Transverse colon (tissue), 3 donors: ENCODE measurements at regions not wholly inside any gene's neighbourhood (a gene's known extent, or its start where the extent isn't known, plus 50 kb on each side); places are given as distances from the start of the nearest gene placed in this dataset.

Experiments used
- CTCF ChIP-seq, 5 experiments: fragments of 200-600 bp in 3 of 5; fragments of 450-650 bp in 2 of 5; sonication (generic) in 3 of 5; IDR thresholded peaks; 1 replicate in 2 of 5; 2 replicates in 3 of 5; pipeline ENCODE4 v1.5.1; 2016 to 2017; ENCODE audit warnings: antibody characterized with exemption in 5 of 5, inconsistent platforms in 3 of 5, mild to moderate bottlenecking in 2 of 5, moderate library complexity in 1 of 5
- POLR2A ChIP-seq: fragments of 450-650 bp; IDR thresholded peaks from one replicate; pipeline ENCODE4 v1.6.1; 2016; ENCODE audit warnings: antibody characterized with exemption, mild to moderate bottlenecking, moderate library complexity

- no peak for TF ChIP-seq CTCF (IDR thresholded peaks at IDR 0.05)
- no peak for TF ChIP-seq POLR2A
Measured at GRCh38 chr20:47888351-47888750, 103.1 kb upstream of the SULF2 start.
